GM23338 (cell line): ENCODE measurements at regions not wholly inside any gene's neighbourhood (a gene's known extent, or its start where the extent isn't known, plus 50 kb on each side); places are given as distances from the start of the nearest gene placed in this dataset.

ENCODE experiments used
- ATAC-seq: fragments of 200-7000 bp; cut with Tn5 transposase; 3 replicates; pipeline ENCODE4 v1.9.1; 2020
- DNase-seq: peaks from one replicate; pipeline ENCODE4 v3.0.0-alpha.2; 2015; ENCODE audit warnings: low spot score
- H2AFZ ChIP-seq: fragments of 200-600 bp; sonication (generic); 2 replicates; pipeline ENCODE4 v1.8.0; 2016; ENCODE audit warnings: antibody characterized with exemption, mild to moderate bottlenecking, moderate library complexity
- H3F3A ChIP-seq: fragments of 200-600 bp; sonication (generic); replicated peaks from 2 replicates; pipeline ENCODE4 v1.8.0; 2017; ENCODE audit warnings: antibody characterized with exemption, mixed run types, low read depth
- H3K27ac ChIP-seq: fragments of 200-600 bp; sonication (generic); 2 replicates; pipeline ENCODE4 v1.6.1; 2016; ENCODE audit warnings: low read depth
- H3K27me3 ChIP-seq: fragments of 200-600 bp; sonication (generic); 2 replicates; pipeline ENCODE4 v1.8.0; 2016; ENCODE audit warnings: mild to moderate bottlenecking, mixed run types, moderate library complexity; ENCODE audit not compliant: insufficient read depth
- H3K36me3 ChIP-seq: fragments of 200-600 bp; sonication (generic); 2 replicates; pipeline ENCODE4 v1.8.0; 2016; ENCODE audit warnings: mild to moderate bottlenecking; ENCODE audit not compliant: insufficient read depth
- H3K4me1 ChIP-seq: fragments of 200-600 bp; sonication (generic); 2 replicates; pipeline ENCODE4 v1.8.0; 2016; ENCODE audit warnings: mild to moderate bottlenecking, moderate library complexity; ENCODE audit not compliant: insufficient read depth
- H3K4me2 ChIP-seq: fragments of 200-600 bp; sonication (generic); 2 replicates; pipeline ENCODE4 v1.7.1; 2017; ENCODE audit warnings: mixed run types
- H3K4me3 ChIP-seq: fragments of 200-600 bp; sonication (generic); 2 replicates; pipeline ENCODE4 v1.6.1; 2016; ENCODE audit warnings: mixed run types
- H3K79me2 ChIP-seq: fragments of 200-600 bp; sonication (generic); replicated peaks from 2 replicates; pipeline ENCODE4 v1.8.0; 2017; ENCODE audit warnings: mild to moderate bottlenecking; ENCODE audit not compliant: insufficient read depth
- H3K9me2 ChIP-seq: fragments of 200-600 bp; sonication (generic); 2 replicates; pipeline ENCODE4 v1.8.0; 2017; ENCODE audit not compliant: insufficient read depth
- H4K20me1 ChIP-seq: fragments of 200-600 bp; sonication (generic); replicated peaks from 2 replicates; pipeline ENCODE4 v1.8.0; 2017; ENCODE audit warnings: mild to moderate bottlenecking; ENCODE audit not compliant: insufficient read depth
- H3K27ac Mint-ChIP-seq: 2 replicates; pipeline ENCODE4 v1.8.0; 2020; ENCODE audit warnings: inconsistent platforms, mild to moderate bottlenecking, moderate library complexity, mixed read lengths
- H3K27me3 Mint-ChIP-seq: 3 replicates; pipeline ENCODE4 v1.8.0; 2022; ENCODE audit warnings: low read depth, mild to moderate bottlenecking, moderate library complexity, mixed read lengths, inconsistent platforms; ENCODE audit not compliant: insufficient read depth, poor library complexity
- H3K36me3 Mint-ChIP-seq: 3 replicates; pipeline ENCODE4 v1.8.0; 2021; ENCODE audit warnings: low read depth, mild to moderate bottlenecking, inconsistent platforms, moderate library complexity, mixed read lengths
- H3K4me1 Mint-ChIP-seq: 3 replicates; pipeline ENCODE4 v1.8.0; 2020; ENCODE audit warnings: mild to moderate bottlenecking, inconsistent platforms, mixed read lengths
- H3K4me3 Mint-ChIP-seq: 3 replicates; pipeline ENCODE4 v1.8.0; 2021; ENCODE audit warnings: moderate library complexity, mild to moderate bottlenecking, inconsistent platforms, mixed read lengths
- H3K9me3 Mint-ChIP-seq: 3 replicates; pipeline ENCODE4 v1.8.0; 2020; ENCODE audit warnings: moderate library complexity, mild to moderate bottlenecking, inconsistent platforms, mixed read lengths
- CREB1 ChIP-seq: fragments of 250-450 bp; sonication (Bioruptor Pico); IDR thresholded peaks from 2 replicates; pipeline ENCODE4 v1.5.0; 2020; ENCODE audit warnings: low read depth, mild to moderate bottlenecking, moderate library complexity
- EZH2 ChIP-seq: fragments of 200-600 bp; sonication (generic); IDR thresholded peaks from one replicate; pipeline ENCODE4 v1.8.0; 2017; ENCODE audit warnings: antibody characterized with exemption, mild to moderate bottlenecking, low read depth; ENCODE audit not compliant: unreplicated experiment
- EZH2phosphoT487 ChIP-seq: fragments of 200-600 bp; sonication (generic); IDR thresholded peaks from one replicate; pipeline ENCODE4 v1.8.1; 2018; ENCODE audit warnings: antibody characterized with exemption; ENCODE audit not compliant: unreplicated experiment
- JUNB ChIP-seq: IDR thresholded peaks from one replicate; pipeline ENCODE4 v1.6.1; 2016; ENCODE audit warnings: antibody characterized with exemption; ENCODE audit not compliant: unreplicated experiment
- NANOG ChIP-seq: IDR thresholded peaks from 2 replicates; pipeline ENCODE4 v1.6.1; 2016; ENCODE audit warnings: antibody characterized with exemption, borderline replicate concordance
- POLR2AphosphoS5 ChIP-seq: IDR thresholded peaks from 2 replicates; pipeline ENCODE4 v1.6.1; 2016; ENCODE audit warnings: antibody characterized with exemption, low read depth
- STAT1 ChIP-seq: IDR thresholded peaks from one replicate; pipeline ENCODE4 v1.6.1; 2016; ENCODE audit warnings: antibody characterized with exemption; ENCODE audit not compliant: unreplicated experiment
- ZNF114 ChIP-seq: fragments of 250-450 bp; sonication (Bioruptor Pico); IDR thresholded peaks from 2 replicates; pipeline ENCODE4 v1.5.0; 2020; ENCODE audit warnings: mild to moderate bottlenecking, moderate library complexity
- ZNF331 ChIP-seq: fragments of 250-450 bp; sonication (Bioruptor Pico); IDR thresholded peaks from 2 replicates; pipeline ENCODE4 v1.5.0; 2020; ENCODE audit warnings: low read depth, mild to moderate bottlenecking, moderate library complexity
- TF ChIP-seq, protein P1 (sequence below), 2 experiments: fragments of 200-600 bp in 1 of 2; sonication (generic) in 1 of 2; conservative IDR thresholded peaks; 2 replicates each; pipeline versions ENCODE4 v1.5.1 to v1.6.1; 2016 to 2017; ENCODE audit warnings: antibody characterized with exemption in 2 of 2, low read depth in 2 of 2, mild to moderate bottlenecking in 2 of 2, moderate library complexity in 1 of 2
- TF ChIP-seq, protein P2 (sequence below): fragments of 250-450 bp; sonication (Bioruptor Pico); IDR thresholded peaks from 2 replicates; pipeline ENCODE4 v1.5.0; 2020; ENCODE audit warnings: mild to moderate bottlenecking, moderate library complexity
- TF ChIP-seq, protein P3 (sequence below): IDR thresholded peaks from one replicate; pipeline ENCODE4 v1.6.1; 2018; ENCODE audit warnings: antibody characterized with exemption; ENCODE audit not compliant: unreplicated experiment
- TF ChIP-seq, protein P4 (sequence below): IDR thresholded peaks from 2 replicates; pipeline ENCODE4 v1.6.1; 2016; ENCODE audit warnings: antibody characterized with exemption

DNA sequence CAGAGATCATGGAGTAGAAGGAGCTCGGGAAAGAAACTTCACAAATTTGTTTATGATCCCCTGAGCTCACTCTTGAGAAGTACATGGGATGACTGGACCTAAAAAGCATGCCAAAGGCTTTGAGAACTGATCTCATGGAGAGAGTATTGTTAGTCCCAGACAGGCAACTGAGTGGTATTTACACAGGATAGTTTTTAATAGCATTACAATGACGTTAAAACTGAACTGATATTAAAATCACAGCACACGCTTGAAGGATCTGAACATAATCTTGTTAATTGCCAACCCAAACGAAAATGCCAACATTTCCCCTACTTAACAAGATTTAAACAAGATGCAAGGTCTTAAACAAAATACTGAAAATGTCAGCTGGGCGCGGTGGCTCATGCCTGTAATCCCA is 113.2 kb upstream of the NLGN1 start:
- peaks cover 20% of the 10 kb centered on the region; the same call in 2 of the 3 replicates for H3K9me3 Mint-ChIP-seq
- H3K27me3 Mint-ChIP-seq: peaks cover 2% of the 10 kb centered on the region
- H3K27ac Mint-ChIP-seq: no peak overlapping the region
- Histone ChIP-seq H3K79me2 (no peaks in the 10 kb centered on the region), H2AFZ (peak overlapping the region; percentile 75; the same call in 1 of the 2 replicates), H4K20me1 (no peaks in the 10 kb centered on the region), H3K4me2 (no peak overlapping the region; the same call in 1 of the 2 replicates), H3K36me3 (no peaks in the 10 kb centered on the region), H3K4me3 (no peak overlapping the region), H3K4me1 (peaks cover 12% of the 10 kb centered on the region; the same call in 1 of the 2 replicates), H3F3A (no peaks in the 10 kb centered on the region), H3K9me2 (no peaks in the 10 kb centered on the region), H3K27me3 (no peaks in the 10 kb centered on the region), H3K27ac (no peak overlapping the region; the same call in 1 of the 2 replicates)
- peaks cover 15% of the 10 kb centered on the region for H3K4me1 Mint-ChIP-seq
- peaks cover 16% of the 10 kb centered on the region; the same call in 2 of the 3 replicates for H3K36me3 Mint-ChIP-seq
- DNase-seq (no peak), ATAC-seq (no peak)
- H3K4me3 Mint-ChIP-seq: no peak overlapping the region
- TF ChIP-seq EZH2phosphoT487 (no peak), POLR2AphosphoS5 (no peak), STAT1 (no peak), EZH2 (no peak), JUNB (no peak), ZNF331 (no peak), ZNF114 (no peak), NANOG (no peak), CREB1 (no peak)
- TF ChIP-seq, protein P1, sequence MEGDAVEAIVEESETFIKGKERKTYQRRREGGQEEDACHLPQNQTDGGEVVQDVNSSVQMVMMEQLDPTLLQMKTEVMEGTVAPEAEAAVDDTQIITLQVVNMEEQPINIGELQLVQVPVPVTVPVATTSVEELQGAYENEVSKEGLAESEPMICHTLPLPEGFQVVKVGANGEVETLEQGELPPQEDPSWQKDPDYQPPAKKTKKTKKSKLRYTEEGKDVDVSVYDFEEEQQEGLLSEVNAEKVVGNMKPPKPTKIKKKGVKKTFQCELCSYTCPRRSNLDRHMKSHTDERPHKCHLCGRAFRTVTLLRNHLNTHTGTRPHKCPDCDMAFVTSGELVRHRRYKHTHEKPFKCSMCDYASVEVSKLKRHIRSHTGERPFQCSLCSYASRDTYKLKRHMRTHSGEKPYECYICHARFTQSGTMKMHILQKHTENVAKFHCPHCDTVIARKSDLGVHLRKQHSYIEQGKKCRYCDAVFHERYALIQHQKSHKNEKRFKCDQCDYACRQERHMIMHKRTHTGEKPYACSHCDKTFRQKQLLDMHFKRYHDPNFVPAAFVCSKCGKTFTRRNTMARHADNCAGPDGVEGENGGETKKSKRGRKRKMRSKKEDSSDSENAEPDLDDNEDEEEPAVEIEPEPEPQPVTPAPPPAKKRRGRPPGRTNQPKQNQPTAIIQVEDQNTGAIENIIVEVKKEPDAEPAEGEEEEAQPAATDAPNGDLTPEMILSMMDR (conservative IDR thresholded peaks at IDR 0.05; ENCODE audit: low read depth in 2 of 2): no peak
- TF ChIP-seq, protein P2, sequence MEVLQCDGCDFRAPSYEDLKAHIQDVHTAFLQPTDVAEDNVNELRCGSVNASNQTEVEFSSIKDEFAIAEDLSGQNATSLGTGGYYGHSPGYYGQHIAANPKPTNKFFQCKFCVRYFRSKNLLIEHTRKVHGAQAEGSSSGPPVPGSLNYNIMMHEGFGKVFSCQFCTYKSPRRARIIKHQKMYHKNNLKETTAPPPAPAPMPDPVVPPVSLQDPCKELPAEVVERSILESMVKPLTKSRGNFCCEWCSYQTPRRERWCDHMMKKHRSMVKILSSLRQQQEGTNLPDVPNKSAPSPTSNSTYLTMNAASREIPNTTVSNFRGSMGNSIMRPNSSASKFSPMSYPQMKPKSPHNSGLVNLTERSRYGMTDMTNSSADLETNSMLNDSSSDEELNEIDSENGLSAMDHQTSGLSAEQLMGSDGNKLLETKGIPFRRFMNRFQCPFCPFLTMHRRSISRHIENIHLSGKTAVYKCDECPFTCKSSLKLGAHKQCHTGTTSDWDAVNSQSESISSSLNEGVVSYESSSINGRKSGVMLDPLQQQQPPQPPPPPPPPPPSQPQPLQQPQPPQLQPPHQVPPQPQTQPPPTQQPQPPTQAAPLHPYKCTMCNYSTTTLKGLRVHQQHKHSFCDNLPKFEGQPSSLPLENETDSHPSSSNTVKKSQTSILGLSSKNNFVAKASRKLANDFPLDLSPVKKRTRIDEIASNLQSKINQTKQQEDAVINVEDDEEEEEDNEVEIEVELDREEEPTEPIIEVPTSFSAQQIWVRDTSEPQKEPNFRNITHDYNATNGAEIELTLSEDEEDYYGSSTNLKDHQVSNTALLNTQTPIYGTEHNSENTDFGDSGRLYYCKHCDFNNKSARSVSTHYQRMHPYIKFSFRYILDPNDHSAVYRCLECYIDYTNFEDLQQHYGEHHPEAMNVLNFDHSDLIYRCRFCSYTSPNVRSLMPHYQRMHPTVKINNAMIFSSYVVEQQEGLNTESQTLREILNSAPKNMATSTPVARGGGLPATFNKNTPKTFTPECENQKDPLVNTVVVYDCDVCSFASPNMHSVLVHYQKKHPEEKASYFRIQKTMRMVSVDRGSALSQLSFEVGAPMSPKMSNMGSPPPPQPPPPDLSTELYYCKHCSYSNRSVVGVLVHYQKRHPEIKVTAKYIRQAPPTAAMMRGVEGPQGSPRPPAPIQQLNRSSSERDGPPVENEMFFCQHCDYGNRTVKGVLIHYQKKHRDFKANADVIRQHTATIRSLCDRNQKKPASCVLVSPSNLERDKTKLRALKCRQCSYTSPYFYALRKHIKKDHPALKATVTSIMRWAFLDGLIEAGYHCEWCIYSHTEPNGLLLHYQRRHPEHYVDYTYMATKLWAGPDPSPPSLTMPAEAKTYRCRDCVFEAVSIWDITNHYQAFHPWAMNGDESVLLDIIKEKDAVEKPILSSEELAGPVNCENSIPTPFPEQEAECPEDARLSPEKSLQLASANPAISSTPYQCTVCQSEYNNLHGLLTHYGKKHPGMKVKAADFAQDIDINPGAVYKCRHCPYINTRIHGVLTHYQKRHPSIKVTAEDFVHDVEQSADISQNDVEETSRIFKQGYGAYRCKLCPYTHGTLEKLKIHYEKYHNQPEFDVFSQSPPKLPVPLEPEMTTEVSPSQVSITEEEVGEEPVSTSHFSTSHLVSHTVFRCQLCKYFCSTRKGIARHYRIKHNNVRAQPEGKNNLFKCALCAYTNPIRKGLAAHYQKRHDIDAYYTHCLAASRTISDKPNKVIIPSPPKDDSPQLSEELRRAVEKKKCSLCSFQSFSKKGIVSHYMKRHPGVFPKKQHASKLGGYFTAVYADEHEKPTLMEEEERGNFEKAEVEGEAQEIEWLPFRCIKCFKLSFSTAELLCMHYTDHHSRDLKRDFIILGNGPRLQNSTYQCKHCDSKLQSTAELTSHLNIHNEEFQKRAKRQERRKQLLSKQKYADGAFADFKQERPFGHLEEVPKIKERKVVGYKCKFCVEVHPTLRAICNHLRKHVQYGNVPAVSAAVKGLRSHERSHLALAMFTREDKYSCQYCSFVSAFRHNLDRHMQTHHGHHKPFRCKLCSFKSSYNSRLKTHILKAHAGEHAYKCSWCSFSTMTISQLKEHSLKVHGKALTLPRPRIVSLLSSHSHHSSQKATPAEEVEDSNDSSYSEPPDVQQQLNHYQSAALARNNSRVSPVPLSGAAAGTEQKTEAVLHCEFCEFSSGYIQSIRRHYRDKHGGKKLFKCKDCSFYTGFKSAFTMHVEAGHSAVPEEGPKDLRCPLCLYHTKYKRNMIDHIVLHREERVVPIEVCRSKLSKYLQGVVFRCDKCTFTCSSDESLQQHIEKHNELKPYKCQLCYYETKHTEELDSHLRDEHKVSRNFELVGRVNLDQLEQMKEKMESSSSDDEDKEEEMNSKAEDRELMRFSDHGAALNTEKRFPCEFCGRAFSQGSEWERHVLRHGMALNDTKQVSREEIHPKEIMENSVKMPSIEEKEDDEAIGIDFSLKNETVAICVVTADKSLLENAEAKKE (CRISPR knock-in tag): no peak
- TF ChIP-seq, protein P3, sequence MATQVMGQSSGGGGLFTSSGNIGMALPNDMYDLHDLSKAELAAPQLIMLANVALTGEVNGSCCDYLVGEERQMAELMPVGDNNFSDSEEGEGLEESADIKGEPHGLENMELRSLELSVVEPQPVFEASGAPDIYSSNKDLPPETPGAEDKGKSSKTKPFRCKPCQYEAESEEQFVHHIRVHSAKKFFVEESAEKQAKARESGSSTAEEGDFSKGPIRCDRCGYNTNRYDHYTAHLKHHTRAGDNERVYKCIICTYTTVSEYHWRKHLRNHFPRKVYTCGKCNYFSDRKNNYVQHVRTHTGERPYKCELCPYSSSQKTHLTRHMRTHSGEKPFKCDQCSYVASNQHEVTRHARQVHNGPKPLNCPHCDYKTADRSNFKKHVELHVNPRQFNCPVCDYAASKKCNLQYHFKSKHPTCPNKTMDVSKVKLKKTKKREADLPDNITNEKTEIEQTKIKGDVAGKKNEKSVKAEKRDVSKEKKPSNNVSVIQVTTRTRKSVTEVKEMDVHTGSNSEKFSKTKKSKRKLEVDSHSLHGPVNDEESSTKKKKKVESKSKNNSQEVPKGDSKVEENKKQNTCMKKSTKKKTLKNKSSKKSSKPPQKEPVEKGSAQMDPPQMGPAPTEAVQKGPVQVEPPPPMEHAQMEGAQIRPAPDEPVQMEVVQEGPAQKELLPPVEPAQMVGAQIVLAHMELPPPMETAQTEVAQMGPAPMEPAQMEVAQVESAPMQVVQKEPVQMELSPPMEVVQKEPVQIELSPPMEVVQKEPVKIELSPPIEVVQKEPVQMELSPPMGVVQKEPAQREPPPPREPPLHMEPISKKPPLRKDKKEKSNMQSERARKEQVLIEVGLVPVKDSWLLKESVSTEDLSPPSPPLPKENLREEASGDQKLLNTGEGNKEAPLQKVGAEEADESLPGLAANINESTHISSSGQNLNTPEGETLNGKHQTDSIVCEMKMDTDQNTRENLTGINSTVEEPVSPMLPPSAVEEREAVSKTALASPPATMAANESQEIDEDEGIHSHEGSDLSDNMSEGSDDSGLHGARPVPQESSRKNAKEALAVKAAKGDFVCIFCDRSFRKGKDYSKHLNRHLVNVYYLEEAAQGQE: no peak
- TF ChIP-seq, protein P4, sequence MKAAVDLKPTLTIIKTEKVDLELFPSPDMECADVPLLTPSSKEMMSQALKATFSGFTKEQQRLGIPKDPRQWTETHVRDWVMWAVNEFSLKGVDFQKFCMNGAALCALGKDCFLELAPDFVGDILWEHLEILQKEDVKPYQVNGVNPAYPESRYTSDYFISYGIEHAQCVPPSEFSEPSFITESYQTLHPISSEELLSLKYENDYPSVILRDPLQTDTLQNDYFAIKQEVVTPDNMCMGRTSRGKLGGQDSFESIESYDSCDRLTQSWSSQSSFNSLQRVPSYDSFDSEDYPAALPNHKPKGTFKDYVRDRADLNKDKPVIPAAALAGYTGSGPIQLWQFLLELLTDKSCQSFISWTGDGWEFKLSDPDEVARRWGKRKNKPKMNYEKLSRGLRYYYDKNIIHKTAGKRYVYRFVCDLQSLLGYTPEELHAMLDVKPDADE: no peak
